ENCODE measurements at regions not wholly inside any gene's neighbourhood (a gene's known extent, or its start where the extent isn't known, plus 50 kb on each side); places are given as distances from the start of the nearest gene placed in this dataset.

- DNase-seq (ENCODE audit: low read depth, low spot score) = peak; percentile 59
Observed at GRCh38 chr7:130910949-130911944, 177.2 kb upstream of the KLF14 start.

GRCh38 chr7:130912082-130912861, 178.3 kb upstream of the KLF14 start:
- no peak for DNase-seq (ENCODE audit: low read depth, low spot score)

- no peak for DNase-seq (ENCODE audit: low read depth, low spot score)
Observed at GRCh38 chr7:130912862-130913638, 179.0 kb upstream of the KLF14 start.

- DNase-seq (ENCODE audit: low read depth, low spot score) = no peak
Observed at GRCh38 chr7:130913639-130914553, 179.9 kb upstream of the KLF14 start.

- DNase-seq (ENCODE audit: low read depth, low spot score) = no peak
Observed at GRCh38 chr7:130914554-130915294, 180.7 kb upstream of the KLF14 start.

GRCh38 chr7:130917669-130918128, 183.7 kb upstream of the KLF14 start:
- no peak for DNase-seq (ENCODE audit: low read depth, low spot score)

- no peak for DNase-seq (ENCODE audit: low read depth, low spot score)
Observed at GRCh38 chr7:130918129-130919052, 184.4 kb upstream of the KLF14 start.

- no peak for DNase-seq (ENCODE audit: low read depth, low spot score)
Observed at GRCh38 chr7:130919316-130920103, 185.5 kb upstream of the KLF14 start.

- no peak for DNase-seq (ENCODE audit: low read depth, low spot score)
Observed at GRCh38 chr7:130920122-130920521, 186.1 kb upstream of the KLF14 start.

GRCh38 chr7:130921391-130922180, 187.6 kb upstream of the KLF14 start:
- DNase-seq (ENCODE audit: low read depth, low spot score) = no peak

GRCh38 chr7:130922206-130923112, 188.5 kb upstream of the KLF14 start:
- no peak for DNase-seq (ENCODE audit: low read depth, low spot score)

- DNase-seq (ENCODE audit: low read depth, low spot score) = no peak
Observed at GRCh38 chr7:130923365-130923764, 189.4 kb upstream of the KLF14 start.

- no peak for DNase-seq (ENCODE audit: low read depth, low spot score)
Observed at GRCh38 chr7:130923930-130924329, 189.9 kb upstream of the KLF14 start.

- DNase-seq (ENCODE audit: low read depth, low spot score) = no peak
Observed at GRCh38 chr7:130925136-130925794, 191.3 kb upstream of the KLF14 start.

- no peak for DNase-seq (ENCODE audit: low read depth, low spot score)
Observed at GRCh38 chr7:130926001-130926691, 192.1 kb upstream of the KLF14 start.

Data from iPS DF 19.7 (cell line).